GM19035 (cell line): ENCODE measurements at regions not wholly inside any gene's neighbourhood (a gene's known extent, or its start where the extent isn't known, plus 50 kb on each side); places are given as distances from the start of the nearest gene placed in this dataset.

ENCODE experiments used
- ATAC-seq: cut with Tn5 transposase; IDR thresholded peaks from one replicate; pipeline ENCODE4 v1.9.1; 2021; ENCODE audit not compliant: unreplicated experiment

GRCh38 chr22:47588578-47588960, 826.1 kb downstream of the TBC1D22A start:
- ATAC-seq = no peak

GRCh38 chr22:47587861-47588577, 825.6 kb downstream of the TBC1D22A start:
- ATAC-seq = no peak

GRCh38 chr22:47587361-47587760, 824.9 kb downstream of the TBC1D22A start:
- ATAC-seq = no peak

- ATAC-seq = no peak
These were observed 824.5 kb downstream of the TBC1D22A start for GRCh38 chr22:47586946-47587345.

GRCh38 chr22:47586038-47586437, 823.6 kb downstream of the TBC1D22A start:
- no peak for ATAC-seq

GRCh38 chr22:47583959-47584562, 821.6 kb downstream of the TBC1D22A start:
- ATAC-seq = no peak

GRCh38 chr22:47582067-47582466, 819.6 kb downstream of the TBC1D22A start:
- ATAC-seq = no peak

- ATAC-seq = no peak
These were observed 817.7 kb downstream of the TBC1D22A start for GRCh38 chr22:47580121-47580520.

- no peak for ATAC-seq
These were observed 814.5 kb downstream of the TBC1D22A start for GRCh38 chr22:47576908-47577307.

GRCh38 chr22:47575291-47575690, 812.8 kb downstream of the TBC1D22A start:
- no peak for ATAC-seq

- ATAC-seq = no peak
These were observed 812.1 kb downstream of the TBC1D22A start for GRCh38 chr22:47574556-47574955.

- ATAC-seq = no peak
These were observed 810.7 kb downstream of the TBC1D22A start for GRCh38 chr22:47573141-47573540.

- no peak for ATAC-seq
These were observed 810.0 kb downstream of the TBC1D22A start for GRCh38 chr22:47572443-47572842.

GRCh38 chr22:47571616-47572015, 809.2 kb downstream of the TBC1D22A start:
- no peak for ATAC-seq

GRCh38 chr22:47570851-47571250, 808.4 kb downstream of the TBC1D22A start:
- ATAC-seq = no peak

GRCh38 chr22:47570300-47570685, 807.8 kb downstream of the TBC1D22A start:
- ATAC-seq = no peak

GRCh38 chr22:47569389-47570299, 807.2 kb downstream of the TBC1D22A start:
- no peak for ATAC-seq

GRCh38 chr22:47568700-47569099, 806.2 kb downstream of the TBC1D22A start:
- ATAC-seq = no peak

- ATAC-seq = no peak
These were observed 805.0 kb downstream of the TBC1D22A start for GRCh38 chr22:47567126-47568090.

GRCh38 chr22:47566491-47566890, 804.0 kb downstream of the TBC1D22A start:
- no peak for ATAC-seq

- ATAC-seq = no peak
These were observed 803.2 kb downstream of the TBC1D22A start for GRCh38 chr22:47565607-47566006.
